ENCODE measurements at regions not wholly inside any gene's neighbourhood (a gene's known extent, or its start where the extent isn't known, plus 50 kb on each side); places are given as distances from the start of the nearest gene placed in this dataset.

GRCh38 chr18:4639628-4640310, 184.7 kb upstream of the DLGAP1 start:
- DNase-seq (ENCODE audit: low read depth in 2 of 2), result no peak

GRCh38 chr18:4638680-4639079, 183.6 kb upstream of the DLGAP1 start:
- no peak for DNase-seq (ENCODE audit: low read depth in 2 of 2)

- no peak for DNase-seq (ENCODE audit: low read depth in 2 of 2)
These were observed 182.8 kb upstream of the DLGAP1 start for GRCh38 chr18:4637876-4638275.

- no peak for DNase-seq (ENCODE audit: low read depth in 2 of 2)
These were observed 181.9 kb upstream of the DLGAP1 start for GRCh38 chr18:4636967-4637366.

- no peak for DNase-seq (ENCODE audit: low read depth in 2 of 2)
These were observed 176.1 kb upstream of the DLGAP1 start for GRCh38 chr18:4631239-4631638.

- no peak for DNase-seq (ENCODE audit: low read depth in 2 of 2)
These were observed 150.1 kb upstream of the DLGAP1 start for GRCh38 chr18:4605212-4605611.

- no peak for DNase-seq (ENCODE audit: low read depth in 2 of 2)
These were observed 148.8 kb upstream of the DLGAP1 start for GRCh38 chr18:4603955-4604354.

GRCh38 chr18:4599312-4599711, 144.2 kb upstream of the DLGAP1 start:
- DNase-seq (ENCODE audit: low read depth in 2 of 2), result no peak

GRCh38 chr18:4597301-4597700, 142.2 kb upstream of the DLGAP1 start:
- DNase-seq (ENCODE audit: low read depth in 2 of 2), result no peak

- no peak for DNase-seq (ENCODE audit: low read depth in 2 of 2)
These were observed 138.8 kb upstream of the DLGAP1 start for GRCh38 chr18:4593895-4594294.

- no peak for DNase-seq (ENCODE audit: low read depth in 2 of 2)
These were observed 138.4 kb upstream of the DLGAP1 start for GRCh38 chr18:4593459-4593858.

- no peak for DNase-seq (ENCODE audit: low read depth in 2 of 2)
These were observed 134.1 kb upstream of the DLGAP1 start for GRCh38 chr18:4589056-4589800.

GRCh38 chr18:4587204-4587603, 132.1 kb upstream of the DLGAP1 start:
- DNase-seq (ENCODE audit: low read depth in 2 of 2), result no peak

GRCh38 chr18:4586731-4587130, 131.6 kb upstream of the DLGAP1 start:
- DNase-seq (ENCODE audit: low read depth in 2 of 2), result no peak

GRCh38 chr18:4582431-4583335, 127.6 kb upstream of the DLGAP1 start:
- DNase-seq (ENCODE audit: low read depth in 2 of 2), result no peak

GRCh38 chr18:4581966-4582365, 126.9 kb upstream of the DLGAP1 start:
- DNase-seq (ENCODE audit: low read depth in 2 of 2), result no peak

GRCh38 chr18:4578449-4578848, 123.3 kb upstream of the DLGAP1 start:
- no peak for DNase-seq (ENCODE audit: low read depth in 2 of 2)

GRCh38 chr18:4573735-4574134, 118.6 kb upstream of the DLGAP1 start:
- DNase-seq (ENCODE audit: low read depth in 2 of 2), result no peak

- DNase-seq (ENCODE audit: low read depth in 2 of 2), result no peak
These were observed 102.4 kb upstream of the DLGAP1 start for GRCh38 chr18:4557502-4557901.

- no peak for DNase-seq (ENCODE audit: low read depth in 2 of 2)
These were observed 95.9 kb upstream of the DLGAP1 start for GRCh38 chr18:4551001-4551360.

- no peak for DNase-seq (ENCODE audit: low read depth in 2 of 2)
These were observed 94.2 kb upstream of the DLGAP1 start for GRCh38 chr18:4549164-4549872.

GRCh38 chr18:4547126-4547525, 92.0 kb upstream of the DLGAP1 start:
- no peak for DNase-seq (ENCODE audit: low read depth in 2 of 2)
